PC-9 (cell line): ENCODE measurements at regions not wholly inside any gene's neighbourhood (a gene's known extent, or its start where the extent isn't known, plus 50 kb on each side); places are given as distances from the start of the nearest gene placed in this dataset.

ENCODE experiments used
- BruUV-seq: library from RNA; stranded (reverse); fragments of 400-500 nt; replicated peaks from 2 replicates; lab custom pipeline; 2021; lab: Mats Ljungman, UMichigan
- CTCF ChIA-PET: fragments of 300-600 bp; sonication (Branson Sonifier 250); formaldehyde crosslinking; loops from one replicate; lab custom pipeline; 2022; ENCODE audit warnings: antibody characterized with exemption; lab: Charles Lee
- POLR2A ChIA-PET: fragments of 300-600 bp; sonication (Branson Sonifier 250); formaldehyde crosslinking; loops from one replicate; lab custom pipeline; 2022; ENCODE audit warnings: antibody characterized with exemption; ENCODE audit not compliant: unreplicated experiment; lab: Charles Lee
- DNase-seq, 2 experiments: peaks; one replicate each; pipeline versions ENCODE4 v3.0.0 to v3.0.0-alpha.2; 2015 to 2022; ENCODE audit warnings: mixed read lengths in 1 of 2
- H2AFZ ChIP-seq: fragments of 200-600 bp; sonication (generic); 2 replicates; pipeline ENCODE4 v1.8.1; 2017; ENCODE audit warnings: antibody characterized with exemption
- H3F3A ChIP-seq: fragments of 200-600 bp; sonication (generic); 2 replicates; pipeline ENCODE4 v1.8.1; 2017; ENCODE audit warnings: antibody characterized with exemption, mild to moderate bottlenecking, low read depth; ENCODE audit not compliant: insufficient read depth
- H3K27ac ChIP-seq: fragments of 200-600 bp; sonication (generic); 2 replicates; pipeline ENCODE4 v1.6.1; 2016; ENCODE audit warnings: mixed run types
- H3K27me3 ChIP-seq: fragments of 200-600 bp; sonication (generic); 2 replicates; pipeline ENCODE4 v1.6.1; 2016; ENCODE audit warnings: low read depth, mixed run types; ENCODE audit not compliant: insufficient read depth
- H3K36me3 ChIP-seq: fragments of 200-600 bp; sonication (generic); 2 replicates; pipeline ENCODE4 v1.6.1; 2016; ENCODE audit warnings: low read depth, mixed run types
- H3K4me1 ChIP-seq: fragments of 200-600 bp; sonication (generic); replicated peaks from 2 replicates; pipeline ENCODE4 v1.6.1; 2016; ENCODE audit warnings: mixed run types; ENCODE audit not compliant: insufficient read depth
- H3K4me2 ChIP-seq: fragments of 200-600 bp; sonication (generic); 2 replicates; pipeline ENCODE4 v1.6.1; 2017; ENCODE audit warnings: mixed run types
- H3K4me3 ChIP-seq: fragments of 200-600 bp; sonication (generic); 2 replicates; pipeline ENCODE4 v1.6.1; 2016; ENCODE audit warnings: mixed run types
- H3K79me2 ChIP-seq: fragments of 200-600 bp; sonication (generic); 2 replicates; pipeline ENCODE4 v1.6.1; 2017; ENCODE audit warnings: low read depth, mixed run types
- H3K9me2 ChIP-seq: fragments of 200-600 bp; sonication (generic); 2 replicates; pipeline ENCODE4 v1.8.1; 2017; ENCODE audit warnings: mild to moderate bottlenecking; ENCODE audit not compliant: insufficient read depth
- H3K9me3 ChIP-seq: fragments of 200-600 bp; sonication (generic); 2 replicates; pipeline ENCODE4 v1.8.1; 2016; ENCODE audit warnings: low read depth; ENCODE audit not compliant: insufficient read depth
- H4K20me1 ChIP-seq: fragments of 200-600 bp; sonication (generic); 2 replicates; pipeline ENCODE4 v1.8.1; 2017; ENCODE audit not compliant: insufficient read depth
- CTCF ChIP-seq: fragments of 200-600 bp; sonication (generic); conservative IDR thresholded peaks from 2 replicates; pipeline ENCODE4 v1.6.1; 2017; ENCODE audit warnings: mixed run types, antibody characterized with exemption, mild to moderate bottlenecking, moderate library complexity
- EZH2 ChIP-seq: fragments of 200-600 bp; sonication (generic); IDR thresholded peaks from 2 replicates; pipeline ENCODE4 v1.8.0; 2017; ENCODE audit warnings: antibody characterized with exemption, low read depth
- intact Hi-C: fragments of 100-400 bp; cut with micrococcal nuclease; formaldehyde crosslinking; loops from one replicate; pipeline ENCODE4 v1.10.0; 2022; ENCODE audit not compliant: unreplicated experiment

GRCh38 chr7:24143547-24143946, 140.4 kb upstream of the NPY start:
- no peak overlapping the region for H3K27ac ChIP-seq
- no peaks in the 10 kb centered on the region for H3K9me3 ChIP-seq
- H2AFZ ChIP-seq = no peak overlapping the region
- H3K4me2 ChIP-seq = no peak overlapping the region
- TF ChIP-seq CTCF = no peak
- TF ChIP-seq EZH2 = no peak
- intact Hi-C loops = no loop called here
- H4K20me1 ChIP-seq = no peaks in the 10 kb centered on the region
- no peak overlapping the region for H3K4me3 ChIP-seq
- no peaks in the 10 kb centered on the region for H3F3A ChIP-seq
- no peaks in the 10 kb centered on the region for H3K79me2 ChIP-seq
- H3K36me3 ChIP-seq = no peaks in the 10 kb centered on the region
- ChIA-PET CTCF (no interaction called here), POLR2A (no interaction called here)
- H3K4me1 ChIP-seq = no peaks in the 10 kb centered on the region
- no peak for DNase-seq
- H3K27me3 ChIP-seq = no peaks in the 10 kb centered on the region
- H3K9me2 ChIP-seq = no peaks in the 10 kb centered on the region
- BruUV-seq = no TSS peak

- Histone ChIP-seq H3K79me2 (no peaks in the 10 kb centered on the region), H3K36me3 (no peaks in the 10 kb centered on the region), H3K4me3 (no peak overlapping the region), H3K4me1 (no peaks in the 10 kb centered on the region), H4K20me1 (no peaks in the 10 kb centered on the region), H3K27me3 (no peaks in the 10 kb centered on the region), H2AFZ (no peak overlapping the region), H3K9me2 (no peaks in the 10 kb centered on the region), H3K4me2 (no peak overlapping the region), H3K27ac (no peak overlapping the region), H3F3A (no peaks in the 10 kb centered on the region), H3K9me3 (peaks cover 14% of the 10 kb centered on the region; the same call in 1 of the 2 replicates)
- ChIA-PET CTCF (no interaction called here), POLR2A (no interaction called here)
- TF ChIP-seq CTCF (no peak), EZH2 (no peak)
- intact Hi-C loops = no loop called here
- DNase-seq = no peak
- BruUV-seq = no TSS peak
Measured at GRCh38 chr7:24151944-24152343, 132.0 kb upstream of the NPY start.

GRCh38 chr7:24152356-24152755, 131.6 kb upstream of the NPY start:
- H3K9me3 ChIP-seq = peaks cover 14% of the 10 kb centered on the region; the same call in 1 of the 2 replicates
- intact Hi-C loops = no loop called here
- no peak for TF ChIP-seq EZH2
- no peak for TF ChIP-seq CTCF
- no peaks in the 10 kb centered on the region for H3K36me3 ChIP-seq
- POLR2A ChIA-PET = no interaction called here
- CTCF ChIA-PET = no interaction called here
- no peak overlapping the region for H3K4me2 ChIP-seq
- no peaks in the 10 kb centered on the region for H3K4me1 ChIP-seq
- no peak overlapping the region for H3K27ac ChIP-seq
- BruUV-seq = no TSS peak
- H3K9me2 ChIP-seq = no peaks in the 10 kb centered on the region
- H4K20me1 ChIP-seq = no peaks in the 10 kb centered on the region
- no peaks in the 10 kb centered on the region for H3K27me3 ChIP-seq
- H2AFZ ChIP-seq = no peak overlapping the region
- H3K4me3 ChIP-seq = no peak overlapping the region
- no peaks in the 10 kb centered on the region for H3K79me2 ChIP-seq
- H3F3A ChIP-seq = no peaks in the 10 kb centered on the region
- no peak for DNase-seq
